Spleen (tissue), 7 donors: ENCODE measurements at regions not wholly inside any gene's neighbourhood (a gene's known extent, or its start where the extent isn't known, plus 50 kb on each side); places are given as distances from the start of the nearest gene placed in this dataset.

ENCODE experiments used
- POLR2A ChIP-seq, 3 donors: fragments of 450-650 bp; IDR thresholded peaks; one replicate each; pipeline ENCODE4 v1.5.1; 2017; ENCODE audit warnings: antibody characterized with exemption in 3 of 3, mild to moderate bottlenecking in 1 of 3
- POLR2AphosphoS5 ChIP-seq, 3 donors: sonication (generic); formaldehyde crosslinking; IDR thresholded peaks; one replicate each; pipeline ENCODE4 v1.5.1; 2017; ENCODE audit warnings: antibody characterized with exemption in 3 of 3
- TF ChIP-seq, protein P1 (sequence below), 11 experiments: fragments of 200-600 bp in 7 of 11; fragments of 450-650 bp in 4 of 11; sonication (generic) in 4 of 11; IDR thresholded peaks in 8 of 11; conservative IDR thresholded peaks in 3 of 11; 1 replicate in 7 of 11; 2 replicates in 4 of 11; pipeline versions ENCODE4 v1.4.0 to v1.8.0; 2016 to 2021; ENCODE audit warnings: antibody characterized with exemption in 11 of 11, inconsistent platforms in 4 of 11, mild to moderate bottlenecking in 1 of 11
- donor health status: DM: no; HTN: no; CAD: no; lungs with moderate emphysema.
- donor health status: DM: no; HTN: no; CAD: no.
- donor health status: DM: no; HTN: no; CAD: no.

- TF ChIP-seq, protein P1, sequence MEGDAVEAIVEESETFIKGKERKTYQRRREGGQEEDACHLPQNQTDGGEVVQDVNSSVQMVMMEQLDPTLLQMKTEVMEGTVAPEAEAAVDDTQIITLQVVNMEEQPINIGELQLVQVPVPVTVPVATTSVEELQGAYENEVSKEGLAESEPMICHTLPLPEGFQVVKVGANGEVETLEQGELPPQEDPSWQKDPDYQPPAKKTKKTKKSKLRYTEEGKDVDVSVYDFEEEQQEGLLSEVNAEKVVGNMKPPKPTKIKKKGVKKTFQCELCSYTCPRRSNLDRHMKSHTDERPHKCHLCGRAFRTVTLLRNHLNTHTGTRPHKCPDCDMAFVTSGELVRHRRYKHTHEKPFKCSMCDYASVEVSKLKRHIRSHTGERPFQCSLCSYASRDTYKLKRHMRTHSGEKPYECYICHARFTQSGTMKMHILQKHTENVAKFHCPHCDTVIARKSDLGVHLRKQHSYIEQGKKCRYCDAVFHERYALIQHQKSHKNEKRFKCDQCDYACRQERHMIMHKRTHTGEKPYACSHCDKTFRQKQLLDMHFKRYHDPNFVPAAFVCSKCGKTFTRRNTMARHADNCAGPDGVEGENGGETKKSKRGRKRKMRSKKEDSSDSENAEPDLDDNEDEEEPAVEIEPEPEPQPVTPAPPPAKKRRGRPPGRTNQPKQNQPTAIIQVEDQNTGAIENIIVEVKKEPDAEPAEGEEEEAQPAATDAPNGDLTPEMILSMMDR (IDR thresholded peaks at IDR 0.05 in 8 of 11, conservative IDR thresholded peaks at IDR 0.05 in 3 of 11), result no peak
- TF ChIP-seq POLR2A (IDR thresholded peaks at IDR 0.05), result no peak
- no peak for TF ChIP-seq POLR2AphosphoS5 (IDR thresholded peaks at IDR 0.05)
These were observed 109.6 kb downstream of the DMAC1 start for GRCh38 chr9:7690014-7690413.
